Mucosa of descending colon (tissue), 3 donors: ENCODE measurements at regions not wholly inside any gene's neighbourhood (a gene's known extent, or its start where the extent isn't known, plus 50 kb on each side); places are given as distances from the start of the nearest gene placed in this dataset.

Experiments used
- ATAC-seq: fragments of 200-7000 bp; cut with Tn5 transposase; one replicate; pipeline ENCODE4 v1.9.1; 2020; ENCODE audit warnings: mild to moderate bottlenecking, moderate library complexity
- DNase-seq, 3 donors: peaks; one replicate each; pipeline ENCODE4 v3.0.0-alpha.2; 2020
- H3K36me3 ChIP-seq: fragments of 200-600 bp; one replicate; pipeline ENCODE4 v1.8.0; 2021; ENCODE audit warnings: low read depth, mild to moderate bottlenecking
- H3K4me1 ChIP-seq: fragments of 200-600 bp; one replicate; pipeline ENCODE4 v1.8.0; 2021; ENCODE audit warnings: low read depth, mild to moderate bottlenecking
- H3K4me3 ChIP-seq: fragments of 200-600 bp; one replicate; pipeline ENCODE4 v1.8.0; 2021; ENCODE audit warnings: mild to moderate bottlenecking
- H3K9me3 ChIP-seq: fragments of 200-600 bp; one replicate; pipeline ENCODE4 v1.8.0; 2021; ENCODE audit warnings: mild to moderate bottlenecking
- CTCF ChIP-seq: fragments of 200-600 bp; IDR thresholded peaks from one replicate; pipeline ENCODE4 v1.8.0; 2022; ENCODE audit warnings: antibody characterized with exemption, mild to moderate bottlenecking
- intact Hi-C, 2 donors: fragments of 100-400 bp; cut with DNase I in 1 of 2; cut with micrococcal nuclease in 1 of 2; formaldehyde crosslinking; loops; one replicate each; pipeline versions ENCODE4 v1.11.0 to v1.11.1; 2022; cut with DNase I, micrococcal nuclease
- donor health status: DM: no; HTN: no; CAD: no; lungs with moderate emphysema.
- donor health status: DM: no; HTN: no; CAD: no.
- donor health status: DM: no; HTN: yes; CAD: no.

GRCh38 chr3:72299823-72300222, 514.9 kb upstream of the PROK2 start:
- DNase-seq: peak in 1 of 3 donors; percentile 56
- intact Hi-C loops: no loop called here
- no peaks in the 10 kb centered on the region for H3K36me3 ChIP-seq
- H3K4me1 ChIP-seq: no peaks in the 10 kb centered on the region
- ATAC-seq: peak; percentile 74
- no peak for TF ChIP-seq CTCF
- H3K4me3 ChIP-seq: no peak overlapping the region
- H3K9me3 ChIP-seq: no peaks in the 10 kb centered on the region

- ATAC-seq (no peak), DNase-seq (no peak)
- Histone ChIP-seq H3K9me3 (no peaks in the 10 kb centered on the region), H3K4me1 (no peaks in the 10 kb centered on the region), H3K36me3 (no peaks in the 10 kb centered on the region), H3K4me3 (no peak overlapping the region)
- intact Hi-C loops: no loop called here
- no peak for TF ChIP-seq CTCF
Measured at GRCh38 chr3:72299321-72299802, 514.4 kb upstream of the PROK2 start.

GRCh38 chr3:72298201-72299152, 513.5 kb upstream of the PROK2 start:
- no peak for TF ChIP-seq CTCF
- H3K9me3 ChIP-seq: no peaks in the 10 kb centered on the region
- no peak overlapping the region for H3K4me3 ChIP-seq
- no peaks in the 10 kb centered on the region for H3K36me3 ChIP-seq
- no peak for ATAC-seq
- H3K4me1 ChIP-seq: no peaks in the 10 kb centered on the region
- intact Hi-C loops: no loop called here
- DNase-seq: no peak

GRCh38 chr3:72297481-72297880, 512.5 kb upstream of the PROK2 start:
- DNase-seq (no peak), ATAC-seq (no peak)
- H3K36me3 ChIP-seq: no peaks in the 10 kb centered on the region
- H3K4me3 ChIP-seq: no peak overlapping the region
- intact Hi-C loops: no loop called here
- H3K4me1 ChIP-seq: no peaks in the 10 kb centered on the region
- no peak for TF ChIP-seq CTCF
- no peaks in the 10 kb centered on the region for H3K9me3 ChIP-seq

- H3K9me3 ChIP-seq: no peaks in the 10 kb centered on the region
- DNase-seq (no peak), ATAC-seq (no peak)
- no peaks in the 10 kb centered on the region for H3K36me3 ChIP-seq
- intact Hi-C loops: no loop called here
- TF ChIP-seq CTCF: no peak
- no peaks in the 10 kb centered on the region for H3K4me1 ChIP-seq
- H3K4me3 ChIP-seq: no peak overlapping the region
Measured at GRCh38 chr3:72296477-72297111, 511.6 kb upstream of the PROK2 start.
